ENCODE measurements at regions not wholly inside any gene's neighbourhood (a gene's known extent, or its start where the extent isn't known, plus 50 kb on each side); places are given as distances from the start of the nearest gene placed in this dataset.

- no peak for DNase-seq
Measured at GRCh38 chr1:80668372-80668771, 1132.4 kb upstream of the ADGRL2 start.

DNA sequence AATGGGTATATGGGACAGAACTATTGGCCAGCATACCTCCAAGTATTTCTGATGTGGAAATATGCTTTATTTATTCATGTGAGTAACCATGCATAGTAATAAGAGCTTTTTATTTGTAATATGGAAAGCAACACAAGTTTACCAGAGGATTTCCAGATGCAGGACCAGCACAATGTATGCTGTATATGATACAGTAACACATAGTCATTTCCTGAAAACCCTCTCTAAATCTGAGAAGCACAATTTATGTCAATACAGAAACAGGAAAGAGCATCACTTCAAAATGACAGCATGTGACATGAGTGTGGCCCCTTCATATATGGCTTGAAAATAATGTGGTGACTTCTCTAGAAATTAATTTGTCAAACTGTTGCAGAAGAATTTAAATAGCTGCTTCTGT lies 1134.7 kb upstream of the ADGRL2 start:
- DNase-seq, result no peak

- DNase-seq, result no peak
Measured at GRCh38 chr1:80659161-80659560, 1141.6 kb upstream of the ADGRL2 start.

DNA sequence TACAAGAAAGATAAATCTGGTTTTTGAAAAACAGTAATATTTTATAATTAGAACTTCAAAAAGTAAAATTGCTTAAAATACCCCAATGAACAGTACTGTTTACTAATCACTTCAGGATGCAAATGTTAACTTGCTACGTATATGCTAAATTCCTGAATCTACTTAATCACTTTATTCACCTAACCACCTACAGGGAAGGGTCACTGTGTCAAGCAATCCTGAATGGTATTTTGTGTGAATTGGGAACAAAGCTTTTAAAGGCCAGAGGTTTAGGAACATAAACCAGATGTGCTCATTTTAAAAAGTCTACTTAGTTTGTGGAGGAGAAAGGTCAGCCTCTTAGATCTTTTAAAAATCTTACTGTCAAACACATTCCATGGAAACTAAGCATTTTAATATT lies 1143.0 kb upstream of the ADGRL2 start:
- no peak for DNase-seq

GRCh38 chr1:80657044-80657643 lies 1143.6 kb upstream of the ADGRL2 start:
- no peak for DNase-seq

DNA sequence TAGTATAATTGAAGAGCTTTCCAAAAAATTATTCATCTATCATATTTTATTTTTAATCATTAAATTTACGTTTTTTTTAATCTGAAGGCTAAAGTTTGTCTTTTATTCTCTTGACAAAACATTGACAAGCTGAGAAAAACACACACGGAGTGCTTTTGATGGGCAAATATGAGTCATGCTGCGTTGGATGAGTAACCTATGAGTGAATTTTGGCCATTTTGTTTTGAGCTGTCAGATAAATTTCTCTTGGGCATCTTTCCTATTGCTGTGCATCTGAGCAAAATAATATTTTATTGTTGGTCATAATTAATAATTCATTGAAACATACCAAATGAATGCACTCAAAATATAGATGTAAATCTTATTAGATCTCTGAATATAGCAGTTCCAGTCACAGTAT lies 1144.1 kb upstream of the ADGRL2 start:
- no peak for DNase-seq

DNA sequence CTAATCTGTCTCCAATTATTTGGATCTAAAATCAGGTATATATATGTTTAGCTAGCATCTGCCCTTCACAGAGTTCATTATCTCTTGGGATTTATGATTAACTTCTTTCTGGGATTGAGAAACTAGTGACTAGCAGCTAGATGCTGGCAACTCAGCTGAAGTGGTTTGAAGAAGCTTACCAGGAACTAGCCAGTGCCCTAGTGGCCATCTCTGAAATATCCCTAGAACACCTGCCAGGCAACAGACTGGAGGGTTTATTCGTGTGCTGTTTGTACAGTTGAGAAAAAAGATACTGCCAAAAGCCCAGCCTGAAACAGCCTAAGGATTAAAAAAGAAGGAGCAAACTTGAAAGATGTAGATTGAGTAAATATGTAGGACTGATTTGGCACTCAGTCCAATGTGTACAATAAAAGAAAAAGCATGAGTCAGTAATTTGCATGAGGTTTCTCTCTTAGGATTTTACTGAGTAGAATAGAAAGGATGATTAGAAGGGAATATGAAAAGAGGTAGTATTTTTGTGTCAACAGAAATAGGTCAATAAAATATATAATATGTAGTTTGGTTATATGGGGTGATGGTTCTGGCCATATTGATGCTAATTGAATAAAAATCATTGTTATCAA lies 1144.6 kb upstream of the ADGRL2 start:
- peak; percentile 16 for DNase-seq

DNA sequence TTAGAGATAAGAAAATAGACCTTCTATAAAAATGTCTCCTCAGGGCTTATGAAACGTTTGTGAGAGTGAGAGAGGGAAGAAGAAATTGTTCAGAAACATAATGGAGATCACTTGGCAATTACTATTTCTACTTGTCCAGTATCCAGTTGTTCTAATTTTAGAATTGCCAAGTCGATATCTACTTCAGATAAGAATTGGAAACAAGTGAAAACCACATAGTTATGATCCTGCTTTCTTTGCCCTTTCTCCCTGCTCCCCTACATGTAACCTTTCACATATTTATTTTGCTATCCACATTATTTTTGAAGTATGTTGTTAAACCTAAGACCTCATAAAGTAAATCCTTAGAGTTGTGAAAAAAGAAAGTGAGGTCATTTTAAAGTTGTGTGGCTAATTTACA lies 1154.7 kb upstream of the ADGRL2 start:
- no peak for DNase-seq

DNA sequence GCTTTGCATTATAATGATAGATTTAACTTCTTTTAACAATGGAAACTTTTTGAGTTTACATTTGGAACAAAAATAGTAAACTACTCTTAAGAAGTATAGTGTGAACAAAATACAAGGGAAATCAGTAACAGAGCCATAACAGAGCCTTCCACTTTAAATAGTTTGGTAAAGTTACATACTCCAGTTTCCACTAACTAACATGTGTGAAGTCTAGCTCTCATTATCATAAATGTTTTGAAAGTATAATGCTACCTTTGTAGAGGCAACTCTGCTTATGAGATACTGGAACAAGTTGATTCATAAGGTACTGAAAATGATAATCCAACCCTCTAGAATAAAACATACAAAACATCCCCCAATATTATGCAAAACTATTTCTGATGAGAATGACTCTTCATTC lies 1155.1 kb upstream of the ADGRL2 start:
- no peak for DNase-seq

- no peak for DNase-seq
Measured at GRCh38 chr1:80640978-80641377, 1159.8 kb upstream of the ADGRL2 start.

GRCh38 chr1:80639777-80640533 lies 1160.8 kb upstream of the ADGRL2 start:
- DNase-seq, result no peak

GRCh38 chr1:80633947-80634706 lies 1166.6 kb upstream of the ADGRL2 start:
- no peak for DNase-seq

GRCh38 chr1:80632284-80632683 lies 1168.5 kb upstream of the ADGRL2 start:
- no peak for DNase-seq

DNA sequence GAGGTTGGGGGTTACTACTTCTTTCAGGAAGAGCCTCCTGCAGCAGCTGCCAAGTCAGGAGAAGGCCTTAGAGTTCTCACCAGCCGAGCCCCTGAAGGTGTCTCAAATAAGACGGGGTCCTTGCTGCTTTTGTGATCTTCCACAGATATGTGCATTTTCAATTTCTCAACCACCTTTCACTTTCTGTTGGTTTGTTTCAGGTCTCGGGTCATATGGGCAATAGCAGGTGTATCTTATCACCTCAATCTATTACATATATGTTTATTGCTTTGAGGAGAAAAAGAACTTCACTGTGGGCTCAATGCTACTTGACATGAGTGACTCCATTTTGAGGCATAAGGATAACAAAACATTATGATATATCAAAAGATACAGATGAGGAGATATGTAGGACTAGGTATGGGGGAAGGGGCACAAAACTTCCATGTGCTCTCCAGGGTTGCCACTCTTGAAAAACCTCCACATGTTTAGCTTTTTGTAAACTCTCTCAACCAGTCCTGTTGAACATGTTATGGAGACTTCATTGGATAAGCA lies 1171.4 kb upstream of the ADGRL2 start:
- DNase-seq, result no peak

- no peak for DNase-seq
Measured at GRCh38 chr1:80624682-80625081, 1176.1 kb upstream of the ADGRL2 start.

GRCh38 chr1:80607064-80607463 lies 1193.7 kb upstream of the ADGRL2 start:
- no peak for DNase-seq

GRCh38 chr1:80594013-80594412 lies 1206.7 kb upstream of the ADGRL2 start:
- DNase-seq, result no peak

DNA sequence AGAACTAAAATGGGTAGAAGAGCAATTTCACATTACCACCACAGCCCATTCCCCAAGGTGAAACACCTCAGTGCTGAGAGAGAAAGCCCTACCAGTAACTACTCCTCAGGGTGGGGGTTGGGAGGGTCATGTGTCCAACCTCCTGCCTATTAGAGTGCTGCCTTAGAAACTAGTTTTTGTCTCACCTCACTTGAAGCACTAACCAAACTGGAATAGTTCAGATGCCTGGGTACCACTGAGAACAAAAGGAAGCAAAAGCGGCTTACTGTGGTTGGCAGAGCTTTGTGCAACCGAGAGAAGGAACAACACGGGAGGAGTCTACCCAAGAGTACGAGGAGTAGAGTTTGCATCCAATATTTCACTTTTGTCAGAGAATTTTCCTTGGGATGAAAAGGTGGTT lies 1207.5 kb upstream of the ADGRL2 start:
- DNase-seq, result no peak

DNA sequence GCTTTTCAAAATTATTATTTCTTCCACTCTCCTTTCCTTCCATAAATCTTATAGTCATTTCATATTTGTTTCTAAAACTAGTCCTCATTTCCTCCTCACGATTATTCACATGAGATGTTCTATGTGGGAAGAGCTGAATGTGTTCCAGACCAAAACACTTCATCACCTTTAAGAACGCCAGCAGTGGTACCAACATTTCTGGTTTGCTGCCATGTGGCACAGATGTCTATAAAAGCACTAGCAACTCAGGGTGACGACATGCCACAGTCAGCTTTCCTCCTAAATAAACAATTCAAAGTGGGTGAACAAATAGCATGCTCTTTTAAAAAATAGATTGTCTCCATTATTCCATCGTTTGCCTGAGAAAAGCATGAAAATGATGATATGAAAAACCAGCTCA lies 1217.8 kb upstream of the ADGRL2 start:
- DNase-seq, result no peak

DNA sequence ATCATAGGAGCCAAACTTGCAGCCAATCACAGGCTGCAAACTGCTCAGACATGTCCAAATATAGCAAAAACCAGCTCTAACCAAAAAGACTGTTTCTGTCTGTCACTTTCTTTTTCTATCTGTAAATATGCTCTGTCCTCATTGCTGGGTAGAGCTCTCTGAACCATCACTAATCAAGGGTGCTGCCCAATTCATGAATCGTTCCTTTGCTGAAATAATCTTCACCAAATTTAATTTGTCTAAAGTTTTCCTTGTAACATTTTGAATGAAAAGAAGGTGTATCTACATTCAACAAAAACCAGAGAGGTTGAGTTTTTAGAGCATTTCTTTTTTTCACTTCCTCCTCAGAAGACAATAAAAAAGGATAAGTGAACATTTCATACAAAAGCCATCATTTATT lies 1221.7 kb upstream of the ADGRL2 start:
- DNase-seq, result no peak

DNA sequence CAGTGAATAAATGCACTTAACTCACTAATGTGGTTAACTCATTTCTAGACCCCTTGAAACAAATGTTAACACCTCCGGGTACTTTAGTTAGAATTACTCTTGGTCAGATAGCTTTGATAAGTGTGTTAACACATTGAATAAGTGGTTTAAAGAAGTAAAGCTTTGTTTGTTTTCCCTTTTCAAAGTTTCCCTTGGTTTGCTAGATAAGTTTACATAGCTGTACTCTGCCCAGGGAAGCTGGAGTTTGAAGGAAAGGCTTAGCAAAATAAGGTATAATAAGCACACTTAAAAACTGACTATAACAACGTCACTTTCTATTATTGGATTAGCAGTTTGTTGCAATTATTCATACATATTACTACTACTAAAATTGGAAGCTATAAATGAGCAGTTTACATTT lies 1233.9 kb upstream of the ADGRL2 start:
- DNase-seq, result no peak

GRCh38 chr1:80566123-80566522 lies 1234.6 kb upstream of the ADGRL2 start:
- DNase-seq, result no peak

DNA sequence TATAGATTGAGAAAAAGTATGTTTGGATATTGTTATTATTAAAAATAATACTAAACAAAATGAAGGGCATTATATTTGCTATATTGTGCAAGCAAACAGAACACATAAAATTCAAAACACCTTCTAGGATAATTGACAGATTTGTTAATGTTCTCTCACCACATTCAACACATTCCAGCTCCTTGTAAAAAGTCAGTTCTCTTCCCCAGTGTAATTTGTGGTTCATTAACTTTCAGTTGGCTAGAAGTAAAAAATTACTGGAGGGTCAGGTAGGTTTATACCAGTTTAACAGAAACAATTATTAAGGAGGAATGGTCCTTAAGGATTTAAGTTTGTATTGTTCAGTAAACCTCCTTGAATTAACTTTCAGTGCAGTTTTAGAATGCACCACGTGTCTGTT lies 1235.3 kb upstream of the ADGRL2 start:
- no peak for DNase-seq

DNA sequence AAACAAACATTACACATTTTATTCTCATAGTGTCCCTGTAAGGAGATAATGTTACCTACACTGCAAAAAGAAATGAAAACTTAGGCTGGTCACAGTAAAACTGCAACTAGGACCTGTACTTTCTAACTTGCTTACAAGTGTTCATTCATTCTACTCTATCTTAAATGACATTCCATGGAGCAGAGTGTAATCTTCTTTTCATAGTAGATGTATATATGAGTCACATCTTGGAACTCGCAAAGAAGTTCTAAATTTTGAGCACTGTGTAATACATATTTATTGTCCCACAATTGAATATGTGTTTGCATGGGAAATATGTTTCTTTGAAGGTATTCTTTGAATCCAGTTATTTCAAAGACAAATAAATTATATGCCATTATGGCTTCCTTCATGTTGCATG lies 1258.5 kb upstream of the ADGRL2 start:
- DNase-seq, result no peak

Data from NCI-H345 (cell line).